ENCODE measurements at regions not wholly inside any gene's neighbourhood (a gene's known extent, or its start where the extent isn't known, plus 50 kb on each side); places are given as distances from the start of the nearest gene placed in this dataset.

DNA sequence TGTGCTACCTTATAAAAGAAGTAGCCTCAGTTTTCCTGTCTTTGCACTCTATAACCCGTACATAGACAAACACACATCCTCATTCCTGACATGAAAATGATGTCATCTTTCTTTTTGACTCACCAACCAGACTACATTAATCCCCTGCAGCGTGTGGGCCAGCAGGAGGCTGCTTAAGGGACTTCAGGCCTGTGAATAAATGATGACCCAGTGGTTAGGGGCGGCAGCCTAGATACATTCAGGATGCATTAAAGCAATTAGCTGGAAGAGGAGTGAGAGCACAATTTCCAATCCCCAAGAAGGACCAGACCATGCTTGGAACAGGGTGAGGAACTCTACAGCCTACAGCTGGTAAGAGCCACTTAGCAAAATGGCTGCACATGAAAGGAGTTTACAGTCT, 57.3 kb upstream of the KLF7 start:
- DNase-seq (ENCODE audit: low spot score in 2 of 2), result no peak
- no peaks in the 10 kb centered on the region for H3K4me1 ChIP-seq
- no peak overlapping the region for H3K4me3 ChIP-seq
- no peaks in the 10 kb centered on the region for H3K9me3 ChIP-seq
- no peaks in the 10 kb centered on the region for H3K36me3 ChIP-seq
- TF ChIP-seq POLR2AphosphoS5 (IDR thresholded peaks at IDR 0.05), result no peak
- TF ChIP-seq POLR2A (IDR thresholded peaks at IDR 0.05), result no peak
- TF ChIP-seq CTCF (IDR thresholded peaks at IDR 0.05), result no peak
- no peaks in the 10 kb centered on the region for H3K27me3 ChIP-seq
- no peak overlapping the region for H3K27ac ChIP-seq
- intact Hi-C loops (cut with DNase I; ENCODE audit: low total_unique reads), result no loop called here

DNA sequence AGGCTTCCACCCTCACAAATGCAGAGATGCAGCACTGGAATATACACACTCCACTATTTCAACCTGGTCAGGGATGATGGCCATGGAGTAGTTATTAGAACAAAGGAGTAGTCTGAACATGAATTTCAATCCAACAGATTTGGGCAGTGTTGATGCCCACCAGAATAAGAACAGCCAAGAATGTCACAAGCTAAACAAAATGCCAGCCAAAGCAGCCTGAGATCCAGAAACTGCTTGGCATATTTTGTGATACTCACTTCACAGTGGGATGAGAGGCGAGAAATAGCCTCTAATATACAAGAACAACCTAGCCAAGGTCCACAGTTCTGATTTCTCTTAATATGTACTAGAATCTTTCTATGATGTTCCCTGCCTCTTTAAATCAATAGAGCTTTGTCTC, 58.6 kb upstream of the KLF7 start:
- no peak overlapping the region for H3K27ac ChIP-seq

DNA sequence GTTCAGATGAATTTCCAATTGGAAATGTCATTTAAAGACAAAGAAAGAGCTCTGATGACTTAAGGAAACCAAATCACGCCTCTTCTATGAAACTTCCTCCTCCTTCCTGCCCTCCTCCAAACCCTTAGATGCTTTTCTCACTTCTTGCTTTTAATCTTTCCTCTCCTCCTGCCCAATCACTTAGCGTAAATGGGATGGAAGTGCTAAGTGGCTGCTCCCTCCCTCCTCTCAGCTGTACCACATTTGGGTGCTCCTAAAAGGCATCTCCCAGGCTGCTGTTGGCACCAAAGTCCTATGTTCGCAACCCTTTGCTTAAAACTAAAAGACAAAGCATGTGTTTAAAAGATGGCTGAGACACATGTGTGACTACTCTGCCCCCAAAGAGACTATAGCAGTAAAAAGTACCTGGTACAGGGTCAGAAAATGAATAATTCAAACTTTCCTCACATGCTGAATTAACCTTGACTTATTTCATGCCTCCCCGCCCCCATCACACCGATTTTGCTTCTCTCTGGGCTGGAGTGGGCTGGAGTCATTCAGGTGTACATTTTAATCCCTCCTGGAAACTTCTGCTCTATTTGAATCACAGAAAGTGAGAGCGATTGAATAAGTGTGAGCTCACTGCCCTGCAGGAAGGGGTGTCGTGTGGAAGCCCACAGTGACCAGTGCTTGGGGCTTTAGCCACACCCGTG, 59.2 kb upstream of the KLF7 start:
- no peaks in the 10 kb centered on the region for H3K27me3 ChIP-seq
- intact Hi-C loops (cut with DNase I; ENCODE audit: low total_unique reads), result no loop called here
- no peaks in the 10 kb centered on the region for H3K9me3 ChIP-seq
- H3K36me3 ChIP-seq, result no peaks in the 10 kb centered on the region
- TF ChIP-seq CTCF (IDR thresholded peaks at IDR 0.05), result no peak
- TF ChIP-seq POLR2AphosphoS5 (IDR thresholded peaks at IDR 0.05), result no peak
- TF ChIP-seq POLR2A (IDR thresholded peaks at IDR 0.05), result no peak
- H3K4me3 ChIP-seq, result no peak overlapping the region
- no peak overlapping the region for H3K27ac ChIP-seq
- no peak for DNase-seq (ENCODE audit: low spot score in 2 of 2)
- no peaks in the 10 kb centered on the region for H3K4me1 ChIP-seq

More for the DNA sequence above, 58.6 kb upstream of the KLF7 start:
- no peaks in the 10 kb centered on the region for H3K9me3 ChIP-seq
- no peaks in the 10 kb centered on the region for H3K27me3 ChIP-seq
- H3K4me3 ChIP-seq, result no peak overlapping the region
- H3K36me3 ChIP-seq, result no peaks in the 10 kb centered on the region
- no peak for DNase-seq (ENCODE audit: low spot score in 2 of 2)
- intact Hi-C loops (cut with DNase I; ENCODE audit: low total_unique reads), result no loop called here
- TF ChIP-seq CTCF (IDR thresholded peaks at IDR 0.05) (no peak), POLR2AphosphoS5 (IDR thresholded peaks at IDR 0.05) (no peak), POLR2A (IDR thresholded peaks at IDR 0.05) (no peak)
- no peaks in the 10 kb centered on the region for H3K4me1 ChIP-seq

DNA sequence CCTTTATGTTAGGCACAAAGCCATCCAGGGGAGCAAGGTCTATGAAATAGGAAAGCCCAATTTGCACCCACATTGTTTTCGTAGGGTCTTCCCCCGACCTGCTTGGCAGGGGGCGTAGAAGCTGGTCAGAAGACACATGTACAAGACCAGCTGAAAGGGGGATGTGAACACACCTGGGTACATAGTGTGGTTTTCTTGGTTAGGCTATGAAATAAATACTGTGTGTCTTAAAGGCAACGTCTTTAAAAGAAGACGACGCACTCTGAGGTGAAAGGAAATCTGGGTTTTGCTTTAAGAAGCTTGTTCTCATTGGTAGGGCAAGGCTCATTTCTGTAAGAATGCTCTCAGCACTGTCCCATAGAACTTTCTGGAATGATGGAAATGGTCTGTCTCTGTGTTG, 60.0 kb upstream of the KLF7 start:
- TF ChIP-seq POLR2AphosphoS5 (IDR thresholded peaks at IDR 0.05), result no peak
- TF ChIP-seq POLR2A (IDR thresholded peaks at IDR 0.05), result no peak
- no peak for TF ChIP-seq CTCF (IDR thresholded peaks at IDR 0.05)
- no peaks in the 10 kb centered on the region for H3K9me3 ChIP-seq
- intact Hi-C loops (cut with DNase I; ENCODE audit: low total_unique reads), result no loop called here
- H3K4me3 ChIP-seq, result no peak overlapping the region
- H3K27ac ChIP-seq, result no peak overlapping the region
- no peak for DNase-seq (ENCODE audit: low spot score in 2 of 2)
- H3K27me3 ChIP-seq, result no peaks in the 10 kb centered on the region
- H3K36me3 ChIP-seq, result no peaks in the 10 kb centered on the region
- no peaks in the 10 kb centered on the region for H3K4me1 ChIP-seq

DNA sequence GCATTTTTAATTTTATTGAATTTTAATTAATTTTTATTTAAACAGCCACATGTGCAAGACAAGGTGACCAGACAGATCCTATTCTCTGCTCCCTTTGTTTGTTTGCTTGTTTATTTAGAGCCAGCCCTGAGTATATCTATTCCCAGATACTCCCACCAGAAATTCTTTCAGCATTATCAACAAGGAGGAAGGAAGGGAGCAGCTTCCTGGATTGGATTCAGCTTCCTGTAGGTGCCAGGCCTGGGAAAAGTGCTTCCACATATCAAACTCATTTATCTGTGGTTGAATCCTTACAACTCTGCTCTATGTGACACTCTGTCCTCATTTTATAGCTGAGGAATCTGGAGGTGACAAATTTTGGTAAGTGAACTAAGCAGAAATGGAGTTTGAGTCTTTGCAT, 60.5 kb upstream of the KLF7 start:
- Histone ChIP-seq H3K9me3 (no peaks in the 10 kb centered on the region), H3K36me3 (no peaks in the 10 kb centered on the region), H3K4me1 (no peaks in the 10 kb centered on the region), H3K27ac (no peak overlapping the region), H3K4me3 (no peak overlapping the region), H3K27me3 (no peaks in the 10 kb centered on the region)
- intact Hi-C loops (cut with DNase I; ENCODE audit: low total_unique reads), result no loop called here
- no peak for TF ChIP-seq CTCF (IDR thresholded peaks at IDR 0.05)
- TF ChIP-seq POLR2A (IDR thresholded peaks at IDR 0.05), result no peak
- no peak for TF ChIP-seq POLR2AphosphoS5 (IDR thresholded peaks at IDR 0.05)
- DNase-seq (ENCODE audit: low spot score in 2 of 2), result no peak

All from breast epithelium (tissue), 4 donors.